ENCODE measurements at regions not wholly inside any gene's neighbourhood (a gene's known extent, or its start where the extent isn't known, plus 50 kb on each side); places are given as distances from the start of the nearest gene placed in this dataset.

GRCh38 chr4:23741681-23742191 lies 148.1 kb downstream of the PPARGC1A start:
- no peak for DNase-seq (ENCODE audit: low spot score)

DNA sequence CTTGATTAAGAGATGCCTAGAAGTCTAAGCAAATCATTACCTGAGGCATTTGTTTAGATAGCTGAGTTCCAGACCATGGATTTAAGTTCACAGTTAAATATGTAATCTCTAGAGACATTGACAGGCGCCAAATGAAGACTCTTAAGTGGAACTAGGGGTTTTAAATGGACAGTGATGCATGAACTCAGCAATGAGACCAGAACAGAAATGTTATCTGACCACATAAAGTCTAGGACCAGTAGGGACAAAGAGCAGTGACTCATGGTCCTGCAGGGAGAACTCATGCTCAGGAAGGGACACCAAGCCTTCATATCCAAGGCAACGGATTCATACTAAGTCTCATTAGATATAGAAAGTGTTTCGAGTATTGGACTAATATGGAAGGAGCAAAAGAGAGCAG lies 152.3 kb downstream of the PPARGC1A start:
- DNase-seq (ENCODE audit: low spot score): no peak

DNA sequence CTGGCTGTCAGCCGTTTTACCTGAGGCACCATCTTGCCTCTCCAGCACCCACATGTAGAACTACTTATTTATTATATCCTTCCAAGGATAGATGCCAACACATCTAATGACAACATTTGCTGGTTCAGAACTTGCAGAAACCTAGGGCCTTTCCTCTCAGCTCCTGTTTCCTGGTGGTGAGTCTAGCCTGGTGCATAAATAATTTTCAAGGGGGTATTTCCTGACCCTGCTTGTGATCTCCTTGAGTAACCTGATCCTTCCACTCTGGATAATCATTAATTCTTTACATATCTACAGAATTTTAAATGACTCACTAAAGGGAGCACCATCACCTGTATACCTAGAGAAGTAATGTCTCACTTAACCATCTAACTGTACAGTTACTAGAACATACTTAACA lies 153.4 kb downstream of the PPARGC1A start:
- DNase-seq (ENCODE audit: low spot score): no peak

DNA sequence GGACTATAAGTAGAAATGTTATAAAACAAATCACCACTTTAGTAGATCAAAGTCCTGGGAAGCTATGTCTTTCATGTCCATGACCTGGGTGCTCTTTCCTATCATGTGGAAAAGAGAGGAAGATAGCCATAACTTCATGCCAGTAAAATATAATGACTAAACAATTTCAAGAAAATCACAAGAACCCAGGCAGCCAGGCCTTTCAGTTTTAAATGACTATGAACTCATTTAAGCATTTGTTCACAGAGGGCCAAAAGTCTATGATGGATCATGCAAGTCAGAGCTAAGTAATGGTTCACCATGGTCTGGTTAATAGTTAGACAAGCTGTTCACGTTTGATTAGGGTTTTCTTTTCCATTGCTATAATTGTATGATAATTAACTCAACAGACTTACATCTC lies 155.8 kb downstream of the PPARGC1A start:
- no peak for DNase-seq (ENCODE audit: low spot score)

DNA sequence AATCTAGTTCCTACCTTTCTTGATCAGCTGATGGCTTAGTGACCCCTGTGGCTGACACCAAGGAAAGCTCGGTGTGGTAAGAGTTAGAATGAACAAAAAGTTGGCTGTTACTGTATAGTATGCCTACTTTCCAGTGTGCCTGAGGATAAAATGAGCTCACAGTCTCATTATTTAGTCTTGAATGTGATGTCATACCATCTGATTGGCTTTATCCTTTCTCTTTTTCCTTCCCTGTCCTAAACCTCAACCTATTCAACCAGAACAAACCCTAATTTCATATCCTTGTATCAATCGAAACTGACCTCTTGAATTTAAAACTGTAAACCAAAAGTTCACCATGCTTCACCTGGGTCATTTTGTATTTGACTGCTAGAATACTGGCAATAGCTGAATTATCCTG lies 156.4 kb downstream of the PPARGC1A start:
- DNase-seq (ENCODE audit: low spot score): no peak

- no peak for DNase-seq (ENCODE audit: low spot score)
These were observed 158.8 kb downstream of the PPARGC1A start for GRCh38 chr4:23730998-23731397.

GRCh38 chr4:23728971-23729370 lies 160.9 kb downstream of the PPARGC1A start:
- DNase-seq (ENCODE audit: low spot score): no peak

DNA sequence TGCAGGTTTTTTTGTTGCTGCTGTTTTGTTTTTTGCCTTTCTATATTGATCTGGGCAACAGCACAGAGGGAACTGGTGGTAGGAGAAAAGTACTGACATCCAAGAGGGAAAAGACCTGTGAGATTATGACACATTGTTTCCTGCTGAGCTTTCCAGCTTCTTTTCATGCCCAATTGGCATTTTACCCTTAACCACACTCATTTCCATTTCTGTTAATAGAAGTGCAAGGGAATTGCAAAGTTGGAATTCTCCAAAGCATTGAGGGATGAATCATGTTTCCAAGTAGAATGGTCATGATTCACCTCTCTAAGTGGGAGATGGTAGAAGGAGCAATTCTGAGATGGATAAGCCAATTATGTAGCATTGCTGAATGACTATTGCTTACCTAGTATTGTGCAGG lies 161.5 kb downstream of the PPARGC1A start:
- DNase-seq (ENCODE audit: low spot score): no peak

DNA sequence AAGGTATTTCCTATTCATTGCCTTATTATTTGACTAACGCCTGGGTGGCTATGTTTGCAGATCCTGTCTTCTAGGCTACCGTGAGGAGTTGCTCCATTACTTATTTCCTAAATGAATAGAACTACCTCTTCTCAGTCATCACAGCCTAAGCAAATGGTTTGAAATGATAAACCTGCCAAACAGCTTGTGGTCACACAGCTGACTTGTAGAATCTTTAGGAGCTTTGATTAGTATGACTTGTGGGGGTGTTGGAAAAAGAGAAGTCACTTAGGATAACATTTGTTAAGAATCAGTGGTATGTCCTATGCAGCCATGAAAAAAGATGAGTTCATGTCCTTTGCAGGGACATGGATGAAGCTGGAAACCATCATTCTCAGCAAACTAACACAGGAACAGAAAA lies 169.3 kb downstream of the PPARGC1A start:
- DNase-seq (ENCODE audit: low spot score): no peak

- DNase-seq (ENCODE audit: low spot score): no peak
These were observed 171.4 kb downstream of the PPARGC1A start for GRCh38 chr4:23718435-23718834.

DNA sequence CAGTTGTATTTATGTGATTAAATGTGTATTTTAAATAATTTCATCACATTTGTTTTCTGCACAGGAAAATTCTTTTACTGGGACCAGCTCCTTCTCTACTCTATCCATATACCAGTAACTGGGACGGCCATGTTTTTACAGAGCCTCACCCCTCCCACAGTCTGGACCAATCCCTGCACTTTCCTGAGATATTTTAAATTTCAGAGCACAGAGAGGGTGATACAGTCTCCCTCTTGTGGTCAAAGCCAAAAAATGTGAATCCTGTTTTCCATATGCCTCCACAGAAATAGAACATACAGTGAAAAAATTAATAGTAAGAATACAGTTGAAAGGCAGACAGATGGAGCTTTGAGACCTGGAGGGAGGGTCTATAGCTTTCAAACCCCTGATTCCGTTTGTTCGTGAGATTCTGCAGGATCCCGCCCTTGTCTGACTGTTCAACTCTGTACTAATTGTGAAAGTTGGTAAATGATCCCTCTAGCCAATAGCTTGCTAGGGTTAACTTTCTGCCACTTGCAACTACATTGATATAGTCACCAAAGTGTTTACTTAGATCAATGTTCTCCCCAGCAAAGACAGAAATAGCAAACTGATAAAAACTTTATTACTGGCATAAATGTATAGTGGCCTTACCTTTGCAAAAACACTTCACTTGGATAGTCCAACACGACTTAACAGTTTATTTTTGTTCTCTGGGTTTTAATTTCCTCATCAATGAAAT lies 172.2 kb downstream of the PPARGC1A start:
- peak; percentile 45 for DNase-seq (ENCODE audit: low spot score)

DNA sequence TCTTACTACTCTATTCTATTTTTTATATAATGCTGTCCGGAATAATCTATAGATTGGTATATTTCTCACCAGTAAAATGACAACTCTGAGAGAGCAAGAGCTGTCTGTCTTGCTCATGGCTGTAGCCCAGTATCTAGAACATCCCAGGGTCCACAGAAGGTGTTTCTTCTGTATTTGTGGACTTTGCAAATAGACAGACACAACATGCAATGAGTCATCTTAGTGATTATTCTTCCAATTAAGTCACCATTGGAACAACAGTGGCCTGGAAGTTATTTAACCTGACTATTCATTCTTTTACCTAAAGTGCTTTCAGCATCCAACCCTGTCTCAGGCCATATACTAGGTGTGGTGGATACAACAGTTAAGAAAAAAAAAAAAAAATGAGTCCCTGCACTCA lies 179.5 kb downstream of the PPARGC1A start:
- DNase-seq (ENCODE audit: low spot score): no peak

DNA sequence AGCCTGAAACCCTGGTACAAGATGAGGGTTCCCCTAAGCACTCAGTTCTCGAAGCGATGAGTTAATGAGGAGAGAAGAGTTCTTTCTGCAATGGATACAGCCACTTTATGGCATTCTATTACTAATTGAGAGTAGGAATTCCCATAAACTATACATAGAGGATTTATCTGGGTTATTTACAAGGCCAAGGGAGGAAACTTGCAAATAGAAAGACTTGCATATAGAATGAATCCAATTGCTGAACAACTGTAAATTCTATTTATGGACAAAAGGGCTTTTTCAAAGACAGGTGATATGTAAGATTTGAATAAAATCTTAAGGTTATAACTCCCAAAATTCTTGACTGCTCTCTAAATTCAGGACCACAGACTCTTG lies 182.2 kb downstream of the PPARGC1A start:
- no peak for DNase-seq (ENCODE audit: low spot score)

DNA sequence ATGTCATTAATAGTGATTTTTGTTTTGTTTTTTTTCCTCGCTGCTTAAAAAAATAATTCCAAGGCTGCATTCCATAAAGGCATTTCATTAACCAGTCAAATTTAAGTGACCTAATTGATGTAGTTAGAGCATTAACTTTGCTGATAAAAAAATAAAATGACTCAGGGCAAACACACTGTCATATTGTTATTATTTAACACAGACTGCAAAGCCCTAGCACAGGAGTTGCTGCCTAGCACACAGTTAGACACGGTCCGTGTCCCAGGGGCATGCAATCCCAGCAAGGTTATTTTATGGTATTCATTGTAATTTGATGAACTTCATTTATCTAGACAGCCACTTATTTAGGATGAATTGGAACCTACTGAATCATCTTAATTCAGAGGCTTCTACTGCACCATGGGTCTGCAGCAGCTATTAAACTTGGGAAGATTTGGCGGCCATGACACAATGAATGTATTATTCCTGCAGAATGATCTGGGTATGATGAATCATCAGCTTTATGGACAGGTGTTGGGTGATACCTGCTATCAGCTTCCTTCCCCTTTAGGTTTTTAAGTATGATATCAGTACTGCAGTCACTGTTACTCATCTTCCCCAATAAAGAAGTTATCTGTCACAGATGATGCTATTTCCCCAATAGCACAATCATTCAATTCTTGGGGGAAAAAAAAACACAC lies 182.7 kb downstream of the PPARGC1A start:
- DNase-seq (ENCODE audit: low spot score): no peak

DNA sequence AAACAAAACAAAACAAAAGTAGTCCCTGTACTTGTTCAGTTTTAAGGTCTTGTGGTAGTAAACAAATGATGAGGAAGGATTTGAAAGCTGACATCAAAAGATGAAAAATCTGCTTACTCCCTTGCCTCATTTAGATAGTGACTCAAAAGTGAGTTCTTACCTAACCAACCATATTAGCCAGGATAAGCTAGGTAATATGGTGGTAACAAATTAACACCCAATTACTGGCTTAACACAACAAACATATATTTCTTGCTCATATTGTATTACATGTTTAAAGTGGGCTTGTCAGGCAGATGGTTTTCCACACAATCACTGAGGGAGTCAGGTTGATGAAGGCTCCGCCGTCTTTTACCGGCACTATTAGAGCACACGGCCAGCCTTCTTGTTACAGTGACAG lies 189.7 kb downstream of the PPARGC1A start:
- DNase-seq (ENCODE audit: low spot score): no peak

DNA sequence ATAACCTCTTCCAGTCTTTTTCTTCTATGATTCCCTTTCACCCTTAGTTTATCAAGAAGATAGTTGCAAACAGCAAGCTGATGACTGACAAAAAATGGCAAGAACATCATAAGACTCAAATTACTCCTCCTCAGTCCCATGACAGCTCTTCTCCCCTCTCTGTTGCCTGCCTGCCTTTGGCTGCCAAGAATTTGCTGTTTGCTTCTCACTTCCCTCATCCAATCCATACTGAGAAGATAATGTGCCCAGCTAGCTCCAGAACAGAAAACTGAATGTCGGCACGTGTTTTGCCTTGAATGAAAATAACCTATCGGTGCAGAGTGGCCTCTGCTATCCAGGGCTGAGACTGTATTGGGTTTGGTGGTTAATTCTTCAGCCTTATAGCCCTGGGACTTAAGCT lies 192.1 kb downstream of the PPARGC1A start:
- DNase-seq (ENCODE audit: low spot score): no peak

- DNase-seq (ENCODE audit: low spot score): no peak
These were observed 192.8 kb downstream of the PPARGC1A start for GRCh38 chr4:23697001-23697528.

- no peak for DNase-seq (ENCODE audit: low spot score)
These were observed 203.5 kb downstream of the PPARGC1A start for GRCh38 chr4:23686169-23686897.

DNA sequence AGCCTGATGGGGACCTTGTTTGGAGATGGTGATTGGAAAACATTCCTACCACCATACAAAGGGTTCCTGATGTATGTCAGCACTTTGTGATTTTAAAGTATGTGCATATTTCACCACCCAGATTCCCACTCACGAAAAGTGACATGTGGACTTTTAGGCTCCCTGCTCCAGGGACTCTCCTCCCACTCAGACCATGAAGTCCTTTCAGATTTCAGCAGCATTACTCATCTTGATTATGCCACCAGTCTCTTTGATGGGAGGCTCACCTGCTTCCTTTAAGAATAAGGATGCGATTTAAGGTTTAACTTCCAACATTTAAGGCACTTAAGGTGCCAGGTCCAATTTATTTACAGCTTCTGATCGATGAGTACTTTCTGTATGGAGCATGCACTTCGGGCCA lies 204.4 kb downstream of the PPARGC1A start:
- DNase-seq (ENCODE audit: low spot score): no peak

DNA sequence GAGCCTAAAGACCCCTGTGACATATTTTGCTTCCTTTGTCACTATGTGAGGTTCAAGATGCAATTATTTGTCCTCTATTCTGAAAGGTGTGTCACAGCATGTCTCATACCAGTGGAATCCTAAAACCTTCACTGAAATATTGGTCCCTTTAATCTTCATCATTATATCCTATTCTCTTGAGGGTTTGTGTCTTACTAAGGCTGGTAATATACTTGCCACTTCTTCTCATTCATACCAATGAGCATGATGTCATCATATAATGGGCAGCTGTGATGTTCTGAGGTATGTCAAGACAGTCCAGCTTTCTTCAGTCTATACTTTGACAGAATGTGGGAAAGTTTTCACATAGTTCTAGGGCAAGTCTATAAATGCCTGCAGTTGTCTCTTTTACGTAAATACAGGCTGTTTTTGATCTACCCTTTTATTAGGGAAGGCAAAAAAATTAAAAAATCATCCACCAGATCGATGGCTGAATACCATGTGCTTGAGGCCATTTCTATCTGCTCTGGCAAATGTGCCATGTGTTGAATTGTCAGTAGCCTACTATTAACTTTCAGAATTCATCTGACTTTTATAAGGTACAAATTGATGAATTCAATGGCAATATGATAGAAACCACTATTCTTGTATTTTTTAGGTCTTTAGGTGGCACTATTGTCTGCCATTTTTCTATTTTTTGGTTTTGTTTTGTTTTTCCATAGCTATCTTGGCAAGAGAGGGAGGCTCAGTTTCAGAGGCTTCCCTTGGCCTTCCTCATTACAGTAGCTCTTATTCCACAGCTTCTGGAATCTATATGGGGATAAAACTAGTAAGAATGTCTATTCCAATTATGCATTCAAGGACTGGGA lies 209.0 kb downstream of the PPARGC1A start:
- no peak for DNase-seq (ENCODE audit: low spot score)

- DNase-seq (ENCODE audit: low spot score): no peak
These were observed 215.2 kb downstream of the PPARGC1A start for GRCh38 chr4:23674694-23675093.

All from HT-29 (cell line).